Loucy (cell line): ENCODE measurements at regions not wholly inside any gene's neighbourhood (a gene's known extent, or its start where the extent isn't known, plus 50 kb on each side); places are given as distances from the start of the nearest gene placed in this dataset.

Experiments
- EZH2phosphoT487 ChIP-seq: fragments of 200-600 bp; IDR thresholded peaks from 2 replicates; pipeline ENCODE4 v1.6.1; 2018; ENCODE audit warnings: antibody characterized with exemption, mild to moderate bottlenecking, moderate library complexity, borderline replicate concordance
- TF ChIP-seq, protein P1 (sequence below): fragments of 200-600 bp; sonication (generic); conservative IDR thresholded peaks from 2 replicates; pipeline ENCODE4 v1.5.1; 2014; ENCODE audit warnings: mild to moderate bottlenecking, antibody characterized with exemption, low read length

DNA sequence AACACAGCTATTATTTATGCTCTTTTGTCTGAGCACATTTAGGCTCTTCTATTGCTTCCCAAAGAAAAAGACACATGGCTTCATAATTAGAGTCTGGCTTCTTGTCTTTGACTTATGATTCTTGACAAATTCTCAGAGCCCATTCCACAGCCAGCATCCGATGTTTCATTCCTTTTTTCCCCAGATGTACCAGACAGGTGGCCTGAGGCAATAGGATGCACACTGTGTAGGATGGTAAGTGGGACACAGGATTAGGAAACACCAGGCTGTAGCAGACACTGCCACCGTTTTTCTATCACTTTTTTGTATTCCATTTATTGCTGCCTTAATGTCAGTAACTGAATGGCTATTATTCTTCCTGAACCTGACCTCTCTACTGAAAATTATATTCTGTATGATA is 188.9 kb upstream of the CDIN1 start:
- TF ChIP-seq, protein P1, sequence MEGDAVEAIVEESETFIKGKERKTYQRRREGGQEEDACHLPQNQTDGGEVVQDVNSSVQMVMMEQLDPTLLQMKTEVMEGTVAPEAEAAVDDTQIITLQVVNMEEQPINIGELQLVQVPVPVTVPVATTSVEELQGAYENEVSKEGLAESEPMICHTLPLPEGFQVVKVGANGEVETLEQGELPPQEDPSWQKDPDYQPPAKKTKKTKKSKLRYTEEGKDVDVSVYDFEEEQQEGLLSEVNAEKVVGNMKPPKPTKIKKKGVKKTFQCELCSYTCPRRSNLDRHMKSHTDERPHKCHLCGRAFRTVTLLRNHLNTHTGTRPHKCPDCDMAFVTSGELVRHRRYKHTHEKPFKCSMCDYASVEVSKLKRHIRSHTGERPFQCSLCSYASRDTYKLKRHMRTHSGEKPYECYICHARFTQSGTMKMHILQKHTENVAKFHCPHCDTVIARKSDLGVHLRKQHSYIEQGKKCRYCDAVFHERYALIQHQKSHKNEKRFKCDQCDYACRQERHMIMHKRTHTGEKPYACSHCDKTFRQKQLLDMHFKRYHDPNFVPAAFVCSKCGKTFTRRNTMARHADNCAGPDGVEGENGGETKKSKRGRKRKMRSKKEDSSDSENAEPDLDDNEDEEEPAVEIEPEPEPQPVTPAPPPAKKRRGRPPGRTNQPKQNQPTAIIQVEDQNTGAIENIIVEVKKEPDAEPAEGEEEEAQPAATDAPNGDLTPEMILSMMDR, result no peak
- TF ChIP-seq EZH2phosphoT487, result no peak
